SU-DHL-6 (cell line): ENCODE measurements at regions not wholly inside any gene's neighbourhood (a gene's known extent, or its start where the extent isn't known, plus 50 kb on each side); places are given as distances from the start of the nearest gene placed in this dataset.

ENCODE experiments used
- CTCF ChIP-seq: fragments of 200-600 bp; sonication (generic); IDR thresholded peaks from one replicate; pipeline ENCODE4 v1.5.1; 2017; ENCODE audit warnings: antibody characterized with exemption, mild to moderate bottlenecking, low read length, moderate library complexity; ENCODE audit not compliant: insufficient read depth, poor library complexity, severe bottlenecking
- EZH2phosphoT487 ChIP-seq: fragments of 200-600 bp; sonication (generic), shearing (Covaris generic); conservative IDR thresholded peaks from 2 replicates; pipeline ENCODE4 v1.6.1; 2018; ENCODE audit warnings: mild to moderate bottlenecking, antibody characterized with exemption, low read length, moderate library complexity, mixed read lengths

DNA sequence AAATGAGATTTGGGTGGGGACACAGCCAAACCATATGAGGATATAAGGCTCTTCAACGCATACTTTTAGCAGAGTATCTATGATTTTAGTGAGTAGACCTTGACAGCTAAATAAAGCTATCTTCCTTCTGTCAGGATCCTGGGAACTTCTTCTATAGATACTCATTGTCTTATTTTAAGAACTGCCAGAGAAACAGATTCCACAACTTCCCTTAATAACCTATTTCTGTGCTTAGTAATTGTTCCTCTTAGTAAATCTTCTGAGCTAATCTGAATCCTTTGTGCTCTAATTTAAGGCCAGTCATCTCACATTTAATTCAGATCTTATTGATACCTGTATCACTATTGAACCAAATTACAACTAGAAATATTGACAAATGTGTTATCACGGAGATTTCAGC lies 64.0 kb upstream of the CEP85L start:
- TF ChIP-seq CTCF (no peak), EZH2phosphoT487 (no peak)
